ENCODE measurements at regions not wholly inside any gene's neighbourhood (a gene's known extent, or its start where the extent isn't known, plus 50 kb on each side); places are given as distances from the start of the nearest gene placed in this dataset.
A peak's percentile ranks its signal among the peaks of the same experiment; 100 is the strongest.

GRCh38 chr9:89978185-89978584 lies 373.4 kb downstream of the GADD45G start:
- Histone ChIP-seq H3K9me3 (replicated peaks in 1 of 3) (no peaks in the 10 kb centered on the region), H3K4me1 (replicated peaks in 1 of 2) (no peaks in the 10 kb centered on the region), H3K36me3 (replicated peaks in 1 of 2) (no peaks in the 10 kb centered on the region), H3K27ac (no peak overlapping the region), H3K27me3 (no peaks in the 10 kb centered on the region), H3K4me3 (no peak overlapping the region)
- intact Hi-C loops (cut with DNase I), result no loop called here
- WGBS, 4 donors, result 35 to 50% (median 39%) methylated on average over 4 of the region's 4 CpGs
- peak in 1 of 7 donors; percentile 31 for DNase-seq
- TF ChIP-seq POLR2A (IDR thresholded peaks at IDR 0.05) (no peak), CTCF (IDR thresholded peaks at IDR 0.05) (peak in 4 of 6 experiments; percentile 44 to 58 (median 48))

- intact Hi-C loops (cut with DNase I), result no loop called here
- Histone ChIP-seq H3K27ac (no peak overlapping the region), H3K4me1 (replicated peaks in 1 of 2) (no peaks in the 10 kb centered on the region), H3K36me3 (replicated peaks in 1 of 2) (no peaks in the 10 kb centered on the region), H3K9me3 (replicated peaks in 1 of 3) (no peaks in the 10 kb centered on the region), H3K4me3 (no peak overlapping the region), H3K27me3 (no peaks in the 10 kb centered on the region)
- WGBS, 4 donors, result 67 to 81% (median 76%) methylated on average over 5 of the region's 5 CpGs
- TF ChIP-seq CTCF (IDR thresholded peaks at IDR 0.05), result no peak
- no peak for TF ChIP-seq POLR2A (IDR thresholded peaks at IDR 0.05)
- no peak for DNase-seq
Observed at GRCh38 chr9:89980600-89980999, 375.8 kb downstream of the GADD45G start.

GRCh38 chr9:89982016-89982415 lies 377.2 kb downstream of the GADD45G start:
- Histone ChIP-seq H3K4me1 (replicated peaks in 1 of 2) (no peaks in the 10 kb centered on the region), H3K36me3 (replicated peaks in 1 of 2) (no peaks in the 10 kb centered on the region), H3K4me3 (no peak overlapping the region), H3K9me3 (replicated peaks in 1 of 3) (no peaks in the 10 kb centered on the region), H3K27ac (no peak overlapping the region), H3K27me3 (no peaks in the 10 kb centered on the region)
- no peak for DNase-seq
- intact Hi-C loops (cut with DNase I), result no loop called here
- TF ChIP-seq CTCF (IDR thresholded peaks at IDR 0.05) (no peak), POLR2A (IDR thresholded peaks at IDR 0.05) (no peak)
- 82 to 90% (median 85%) methylated on average over 3 of the region's 3 CpGs for WGBS, 4 donors

- H3K9me3 ChIP-seq (replicated peaks in 1 of 3), result no peaks in the 10 kb centered on the region
- no peak overlapping the region for H3K27ac ChIP-seq
- intact Hi-C loops (cut with DNase I), result no loop called here
- no peaks in the 10 kb centered on the region for H3K4me1 ChIP-seq (replicated peaks in 1 of 2)
- no peak for DNase-seq
- no peaks in the 10 kb centered on the region for H3K27me3 ChIP-seq
- no peaks in the 10 kb centered on the region for H3K36me3 ChIP-seq (replicated peaks in 1 of 2)
- WGBS, 4 donors, result 68 to 83% (median 78%) methylated on average over 3 of the region's 3 CpGs
- no peak overlapping the region for H3K4me3 ChIP-seq
- TF ChIP-seq CTCF (IDR thresholded peaks at IDR 0.05) (no peak), POLR2A (IDR thresholded peaks at IDR 0.05) (no peak)
Observed at GRCh38 chr9:89983411-89983810, 378.6 kb downstream of the GADD45G start.
